Endothelial cell of umbilical vein (primary cell): ENCODE measurements at regions not wholly inside any gene's neighbourhood (a gene's known extent, or its start where the extent isn't known, plus 50 kb on each side); places are given as distances from the start of the nearest gene placed in this dataset.

ENCODE experiments used
- BruUV-seq: library from RNA; stranded (reverse); fragments of 400-500 nt; replicated peaks from 2 replicates; lab custom pipeline; 2021; lab: Mats Ljungman, UMichigan
- CTCF ChIA-PET: fragments of 300-600, 350-600 bp; sonication (Branson Sonifier 250); formaldehyde crosslinking; loops from one replicate; lab custom pipeline; 2021; ENCODE audit warnings: antibody characterized with exemption, inconsistent platforms; lab: Charles Lee
- POLR2A ChIA-PET: fragments of 300-600, 350-600 bp; sonication (Branson Sonifier 250); formaldehyde crosslinking; loops from one replicate; lab custom pipeline; 2021; ENCODE audit warnings: antibody characterized with exemption, inconsistent platforms; lab: Charles Lee
- DNase-seq: peaks from one replicate; pipeline ENCODE4 v3.0.0-alpha.2; 2011; ENCODE audit warnings: low read depth, low spot score
- FAIRE-seq: peaks from 2 replicates; lab custom pipeline; 2011; peaks lifted over from hg19 to GRCh38; lab: Jason Lieb, UNC
- H2AFZ ChIP-seq: 2 replicates; pipeline ENCODE4 v1.6.0; 2012; ENCODE audit warnings: low read depth, low read length, control low read depth, inconsistent platforms
- H3K27ac ChIP-seq: 2 replicates; pipeline ENCODE4 v1.5.1; 2011; ENCODE audit warnings: low read depth, mild to moderate bottlenecking, control low read depth, low read length, moderate library complexity; ENCODE audit not compliant: insufficient read depth
- H3K27me3 ChIP-seq, 2 experiments: 2 replicates each; pipeline versions ENCODE4 v1.6.0 to v1.6.1; 2011; ENCODE audit warnings: low read length in 2 of 2, mixed read lengths in 1 of 2; ENCODE audit not compliant: control insufficient read depth in 2 of 2, insufficient read depth in 2 of 2
- H3K36me3 ChIP-seq, 2 experiments: 2 replicates in 1 of 2; 3 replicates in 1 of 2; pipeline ENCODE4 v1.5.1; 2011; ENCODE audit warnings: low read length in 2 of 2, mild to moderate bottlenecking in 1 of 2, moderate library complexity in 1 of 2; ENCODE audit not compliant: control insufficient read depth in 2 of 2, insufficient read depth in 2 of 2; ENCODE audit errors: extremely low read depth in 1 of 2
- H3K4me1 ChIP-seq: 3 replicates; pipeline ENCODE4 v1.5.1; 2011; ENCODE audit warnings: mild to moderate bottlenecking, low read length; ENCODE audit not compliant: control insufficient read depth, insufficient read depth; ENCODE audit errors: extremely low read depth
- H3K4me2 ChIP-seq: 2 replicates; pipeline ENCODE4 v1.6.1; 2011; ENCODE audit warnings: low read length, control low read depth, mixed read lengths; ENCODE audit not compliant: insufficient read depth
- H3K4me3 ChIP-seq, 3 experiments: fragments of 200-600 bp in 1 of 3; sonication (generic), shearing (Covaris generic) in 1 of 3; replicated peaks in 1 of 3; 2 replicates each; pipeline ENCODE4 v1.5.1; 2011 to 2016; ENCODE audit warnings: control low read depth in 3 of 3, low read length in 3 of 3, mild to moderate bottlenecking in 2 of 3, inconsistent platforms in 1 of 3, low read depth in 1 of 3, moderate library complexity in 1 of 3; ENCODE audit not compliant: insufficient read depth in 1 of 3
- H3K79me2 ChIP-seq: 2 replicates; pipeline ENCODE4 v1.6.0; 2012; ENCODE audit warnings: low read length, inconsistent platforms; ENCODE audit not compliant: control insufficient read depth, insufficient read depth
- H3K9ac ChIP-seq: replicated peaks from 2 replicates; pipeline ENCODE3; 2011; ENCODE audit warnings: low read length, control low read depth; ENCODE audit not compliant: insufficient read depth; ENCODE audit errors: extremely low read depth
- H3K9me1 ChIP-seq: replicated peaks from 3 replicates; pipeline ENCODE4 v1.6.0; 2011; ENCODE audit warnings: mild to moderate bottlenecking, low read length; ENCODE audit not compliant: control insufficient read depth, insufficient read depth; ENCODE audit errors: extremely low read depth
- H3K9me3 ChIP-seq: replicated peaks from 2 replicates; pipeline ENCODE4 v1.5.1; 2012; ENCODE audit warnings: low read length, inconsistent platforms; ENCODE audit not compliant: control insufficient read depth, insufficient read depth
- H4K20me1 ChIP-seq: replicated peaks from 2 replicates; pipeline ENCODE3; 2011; ENCODE audit warnings: mild to moderate bottlenecking, low read length; ENCODE audit not compliant: control insufficient read depth, insufficient read depth; ENCODE audit errors: extremely low read depth
- CTCF ChIP-seq, 2 donors: IDR thresholded peaks; 1 replicate in 1 of 2; 2 replicates in 1 of 2; pipeline ENCODE4 v1.5.1; 2011; ENCODE audit warnings: low read length in 2 of 2, mild to moderate bottlenecking in 2 of 2, moderate library complexity in 2 of 2, control low read depth in 1 of 2, inconsistent platforms in 1 of 2, low read depth in 1 of 2; ENCODE audit not compliant: insufficient read depth in 1 of 2; ENCODE audit errors: extremely low read depth in 1 of 2
- EZH2 ChIP-seq: IDR thresholded peaks from 2 replicates; pipeline ENCODE4 v1.6.1; 2012; ENCODE audit warnings: borderline replicate concordance, low read depth, mild to moderate bottlenecking, moderate library complexity, low read length, inconsistent platforms; ENCODE audit not compliant: severe bottlenecking
- FOS ChIP-seq: IDR thresholded peaks from 2 replicates; pipeline ENCODE4 v1.6.1; 2011; ENCODE audit warnings: mild to moderate bottlenecking, low read length, moderate library complexity, borderline replicate concordance; ENCODE audit not compliant: insufficient read depth
- GATA2 ChIP-seq: IDR thresholded peaks from 2 replicates; pipeline ENCODE4 v1.7.0; 2011; ENCODE audit warnings: low read depth, mild to moderate bottlenecking, moderate library complexity, mixed read lengths, low read length; ENCODE audit not compliant: insufficient read length, insufficient read depth
- JUN ChIP-seq: IDR thresholded peaks from 2 replicates; pipeline ENCODE4 v1.6.1; 2011; ENCODE audit warnings: borderline replicate concordance, low read depth; ENCODE audit not compliant: insufficient read length, insufficient read depth
- MAX ChIP-seq: IDR thresholded peaks from 2 replicates; pipeline ENCODE4 v1.6.1; 2011; ENCODE audit not compliant: insufficient read depth, insufficient read length
- MYC ChIP-seq: IDR thresholded peaks from one replicate; pipeline ENCODE4 v1.6.1; 2011; ENCODE audit warnings: mild to moderate bottlenecking, low read depth, low read length
- POLR2A ChIP-seq: IDR thresholded peaks from 2 replicates; pipeline ENCODE4 v1.6.1; 2012; ENCODE audit warnings: low read depth, mild to moderate bottlenecking, control low read depth, low read length
- POLR2AphosphoS5 ChIP-seq: IDR thresholded peaks from 2 replicates; pipeline ENCODE4 v1.6.1; 2012; ENCODE audit warnings: low read depth, mild to moderate bottlenecking, control low read depth, low read length, moderate library complexity; ENCODE audit not compliant: insufficient read depth
- dilution Hi-C: fragments of 300-500 bp; cut with MboI; formaldehyde crosslinking; loops from one replicate; pipeline ENCODE4 v1.15.0; 2019; ENCODE audit warnings: low sequenced_read_pairs; ENCODE audit not compliant: extremely low pct_ligation_motif_present
- intact Hi-C: fragments of 100-400 bp; cut with micrococcal nuclease; formaldehyde crosslinking; loops from one replicate; pipeline ENCODE4 v1.10.0; 2022

GRCh38 chr1:143661418-143662101 is 310.2 kb downstream of the FAM72C start:
- H3K9me3 ChIP-seq, result no peaks in the 10 kb centered on the region
- intact Hi-C loops (no loop called here), dilution Hi-C loops (no loop called here)
- H2AFZ ChIP-seq, result no peak overlapping the region
- no TSS peak for BruUV-seq
- no peak for TF ChIP-seq POLR2A
- no peak for TF ChIP-seq POLR2AphosphoS5
- TF ChIP-seq GATA2, result no peak
- no peak for TF ChIP-seq CTCF (IDR thresholded peaks at IDR 0.05; ENCODE audit: extremely low read depth in 1 of 2, insufficient read depth in 1 of 2, low read depth in 1 of 2, low read length in 2 of 2)
- no peak for TF ChIP-seq MAX
- no peak for TF ChIP-seq EZH2
- no peak for TF ChIP-seq FOS
- no peak for TF ChIP-seq JUN
- no peak for TF ChIP-seq MYC
- H3K27ac ChIP-seq, result no peak overlapping the region
- no peak overlapping the region for H3K4me3 ChIP-seq
- CTCF ChIA-PET, result no interaction called here
- peaks cover 6 to 7% of the 10 kb centered on the region in 2 experiments for H3K27me3 ChIP-seq
- no peaks in the 10 kb centered on the region for H3K36me3 ChIP-seq
- no peak overlapping the region for H3K9ac ChIP-seq
- H3K4me1 ChIP-seq, result no peaks in the 10 kb centered on the region
- FAIRE-seq, result no peak
- POLR2A ChIA-PET, result no interaction called here
- H3K79me2 ChIP-seq, result no peaks in the 10 kb centered on the region
- no peaks in the 10 kb centered on the region for H3K9me1 ChIP-seq
- no peaks in the 10 kb centered on the region for H4K20me1 ChIP-seq
- no peak overlapping the region for H3K4me2 ChIP-seq
- DNase-seq, result no peak
